HG03139 (cell line): ENCODE measurements at regions not wholly inside any gene's neighbourhood (a gene's known extent, or its start where the extent isn't known, plus 50 kb on each side); places are given as distances from the start of the nearest gene placed in this dataset.
"Not testable (repeated sequence)": the region's sequence is repeated elsewhere in the genome, so short reads cannot be mapped to it uniquely, and the experiment has no call there.

Experiments used
- ATAC-seq: cut with Tn5 transposase; IDR thresholded peaks from one replicate; pipeline ENCODE4 v1.9.1; 2021; ENCODE audit not compliant: unreplicated experiment

DNA sequence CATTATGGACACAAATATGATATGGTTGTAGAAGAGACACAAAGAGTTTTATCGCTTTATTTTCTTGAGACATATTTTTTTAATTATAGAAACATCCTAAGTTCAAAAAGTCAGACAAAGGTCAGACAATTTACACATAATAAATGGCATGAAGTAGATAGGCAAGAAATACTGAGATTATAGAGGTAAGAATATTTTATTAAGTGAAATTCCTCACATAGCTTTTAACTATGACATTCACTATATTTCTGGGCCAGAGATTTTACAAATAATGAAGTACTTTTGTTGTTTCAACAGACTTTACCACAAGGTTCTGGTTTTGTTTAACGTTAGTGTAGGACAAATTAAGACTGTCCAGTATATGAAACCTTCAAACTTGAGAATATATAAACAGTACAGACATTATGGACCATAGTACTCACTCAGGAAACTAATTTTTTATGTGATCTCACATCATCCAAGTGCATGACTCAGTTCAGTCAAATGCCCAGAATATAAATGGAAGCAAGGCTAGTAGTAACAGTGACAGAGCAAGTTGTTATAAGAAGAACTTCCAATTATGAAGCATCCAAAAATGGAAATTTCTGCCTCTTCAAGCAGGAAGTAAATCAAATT lies 394.8 kb downstream of the KCNJ2 start:
- ATAC-seq: no peak

DNA sequence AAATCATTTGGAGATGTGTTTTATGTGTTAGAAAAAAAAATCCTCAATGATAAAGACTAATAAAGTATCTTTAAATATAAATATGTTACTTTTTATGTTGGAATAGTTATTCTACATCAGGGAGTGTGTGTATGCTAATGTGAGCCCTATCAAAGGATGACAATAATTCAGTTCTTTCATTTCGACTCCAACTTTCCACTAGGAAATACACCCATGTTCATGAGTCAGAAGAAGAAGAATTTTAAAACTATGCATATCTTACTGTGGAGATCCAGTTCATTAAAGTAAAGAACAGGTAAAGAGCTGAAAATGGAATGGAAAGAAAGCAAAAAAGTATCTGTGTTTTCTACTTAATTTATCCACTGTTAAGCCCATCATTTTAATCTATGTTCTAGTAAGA lies 399.8 kb downstream of the KCNJ2 start:
- no peak for ATAC-seq

DNA sequence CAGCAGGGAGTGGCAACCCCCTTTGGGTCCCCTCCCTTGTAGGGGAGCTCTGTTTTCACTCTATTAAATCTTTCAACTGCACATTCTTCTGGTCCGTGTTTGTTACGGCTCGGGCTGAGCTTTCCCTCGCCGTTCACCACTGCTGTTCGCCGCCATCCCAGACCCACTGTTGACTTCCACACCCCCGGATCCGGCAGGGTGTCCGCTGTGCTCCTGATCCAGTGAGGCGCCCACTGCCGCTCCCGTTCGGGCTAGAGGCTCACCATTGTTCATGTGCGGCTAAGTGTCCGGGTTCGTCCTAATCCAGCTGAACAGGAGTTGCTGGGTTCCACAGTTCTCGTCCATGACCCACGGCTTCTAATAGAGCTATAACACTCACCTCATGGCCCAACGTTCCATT lies 408.1 kb downstream of the KCNJ2 start:
- no peak for ATAC-seq

DNA sequence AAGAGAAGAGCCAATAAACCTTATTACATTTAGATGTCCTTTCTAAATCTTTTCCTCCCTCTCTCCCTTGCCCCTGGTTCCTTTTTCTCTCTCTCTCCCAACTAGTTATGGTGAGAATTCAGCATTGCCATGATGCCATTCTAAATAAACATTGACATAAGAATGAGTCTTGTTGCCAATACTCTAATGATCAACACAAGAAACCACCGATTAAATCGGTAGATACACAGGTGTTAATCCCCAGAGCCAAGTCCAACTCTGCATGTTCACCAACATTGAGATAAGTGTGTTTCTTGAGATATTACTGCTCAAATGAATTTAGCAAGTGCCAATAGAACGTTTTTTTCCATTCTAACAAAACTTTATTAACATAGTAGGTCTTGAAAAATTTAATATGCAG lies 412.1 kb downstream of the KCNJ2 start:
- no peak for ATAC-seq

DNA sequence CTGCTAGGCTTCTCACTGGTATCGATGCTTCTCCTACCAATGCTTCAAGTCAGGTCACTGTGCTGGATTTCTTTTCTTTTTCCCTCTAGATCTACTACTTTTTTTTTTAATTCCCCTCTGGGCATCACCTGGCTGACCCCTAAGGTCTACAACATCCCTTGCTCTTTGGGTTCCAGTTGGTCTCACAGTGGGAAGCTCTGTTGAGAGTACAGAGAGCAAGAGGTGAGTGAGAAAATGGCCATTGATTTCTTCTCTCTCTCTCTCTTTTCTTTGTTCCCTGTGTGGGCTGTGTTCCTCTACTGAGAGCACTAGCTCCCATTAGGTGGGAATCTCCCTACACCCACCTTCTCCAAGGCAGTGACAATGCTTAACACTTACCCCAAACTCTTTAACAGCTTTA lies 413.4 kb downstream of the KCNJ2 start:
- no peak for ATAC-seq

DNA sequence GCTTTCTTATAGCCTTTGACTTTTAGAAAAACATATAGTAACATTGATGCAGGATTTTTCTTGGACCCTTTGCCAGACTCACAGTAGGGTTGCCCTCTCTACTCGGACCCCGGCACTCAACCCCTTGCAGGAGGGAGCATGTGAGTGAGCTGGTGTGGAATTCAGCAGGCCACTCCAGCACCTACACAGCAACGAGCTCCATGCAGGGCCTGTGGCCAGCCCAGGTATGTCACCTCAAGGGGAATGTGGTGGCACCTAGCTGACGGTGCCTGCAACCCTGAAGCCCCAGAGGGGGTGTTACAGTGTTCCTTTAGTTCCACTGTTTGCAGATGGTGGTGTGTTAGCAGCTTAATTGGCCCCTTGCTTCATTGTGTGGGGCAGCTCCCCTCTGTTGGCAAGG lies 414.9 kb downstream of the KCNJ2 start:
- ATAC-seq: no peak

DNA sequence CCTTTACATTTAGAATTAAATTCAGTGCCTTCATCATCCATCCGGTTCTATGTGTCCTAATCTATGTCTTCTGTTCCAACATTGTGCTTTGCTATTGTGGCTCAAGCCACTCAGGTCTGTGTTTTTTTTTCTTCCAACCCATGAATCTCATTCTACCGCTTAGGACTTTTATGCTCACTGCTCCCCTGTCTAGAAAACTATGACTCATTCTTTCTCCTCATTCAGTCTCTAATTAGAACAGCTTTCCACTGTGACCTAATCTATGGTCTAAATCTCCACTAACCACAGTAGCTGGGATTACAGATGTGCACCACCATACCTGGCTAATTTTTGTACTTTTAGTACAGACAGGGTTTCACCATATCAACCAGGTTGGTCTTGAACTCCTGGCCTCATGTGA lies 418.7 kb downstream of the KCNJ2 start:
- no peak for ATAC-seq

DNA sequence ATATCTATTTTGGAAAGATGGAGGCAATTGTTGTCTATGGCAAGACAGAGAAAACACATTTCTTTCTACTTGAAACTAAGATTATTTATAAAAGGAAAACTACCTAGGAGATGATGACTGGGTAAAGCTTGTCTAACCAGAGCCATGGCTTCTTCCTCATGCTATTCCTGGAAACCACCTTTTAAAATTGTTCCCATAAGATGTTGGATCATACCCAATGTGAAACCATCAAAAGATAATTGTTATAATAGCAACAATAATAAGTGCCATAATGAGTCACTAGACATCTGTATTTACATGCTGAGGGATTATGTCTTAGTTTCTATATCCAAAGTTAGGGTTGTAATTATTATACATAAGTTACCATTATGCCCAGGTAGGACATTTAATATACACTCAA lies 428.4 kb downstream of the KCNJ2 start:
- ATAC-seq: no peak

DNA sequence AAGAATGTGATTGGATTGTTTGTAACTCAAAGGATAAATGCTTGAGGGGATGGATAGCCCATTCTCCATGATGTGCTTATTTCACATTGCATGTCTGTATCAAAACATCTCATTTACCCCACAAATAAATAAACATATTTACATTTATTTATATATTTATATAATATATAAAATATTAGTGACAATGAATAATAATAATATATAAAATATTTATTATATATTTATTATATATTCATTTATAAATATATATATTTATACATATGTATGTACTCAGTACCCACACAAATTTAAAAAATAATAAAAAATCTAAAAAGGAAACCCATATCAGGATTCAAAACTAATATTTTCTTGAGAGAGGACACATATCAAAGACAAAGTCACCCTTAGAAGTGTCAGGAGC lies 429.9 kb downstream of the KCNJ2 start:
- ATAC-seq: no peak

DNA sequence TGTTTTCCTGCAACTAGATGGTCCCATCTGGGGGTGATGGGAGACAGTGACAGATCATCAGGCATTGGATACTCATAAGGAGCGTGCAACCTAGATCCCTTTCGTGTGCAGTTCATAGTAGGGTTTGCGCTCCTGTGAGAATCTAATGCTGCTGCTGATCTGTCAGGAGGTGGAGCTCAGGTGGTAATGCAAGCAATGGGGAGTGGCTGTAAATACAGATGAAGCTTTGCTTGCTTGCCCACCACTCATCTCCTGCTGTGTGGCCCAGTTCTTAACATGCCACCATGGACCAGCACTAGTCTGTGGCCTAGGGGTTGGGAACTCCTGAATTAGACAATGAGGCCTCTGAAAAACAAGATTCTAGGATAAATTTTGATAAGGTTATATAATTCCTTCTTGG lies 430.6 kb downstream of the KCNJ2 start:
- ATAC-seq: not testable (repeated sequence)

DNA sequence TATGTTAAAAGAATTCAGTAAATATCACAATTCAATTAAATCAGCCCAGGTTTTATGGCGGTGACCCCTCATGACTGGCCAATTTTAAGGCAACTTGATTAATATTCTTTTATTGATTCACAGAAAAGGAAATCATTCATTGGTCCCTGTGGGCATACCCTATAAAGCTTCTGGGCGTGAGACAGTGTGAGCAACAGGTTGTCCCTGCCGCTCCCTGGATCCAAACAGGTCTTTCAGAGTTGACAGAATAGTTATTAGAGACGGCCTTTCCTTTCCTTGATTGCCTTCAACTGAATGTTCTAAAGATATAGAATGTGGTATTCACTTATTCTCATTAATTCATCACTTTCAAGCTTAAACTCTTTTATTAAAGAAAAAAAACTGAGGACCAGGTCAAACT lies 433.9 kb downstream of the KCNJ2 start:
- no peak for ATAC-seq

DNA sequence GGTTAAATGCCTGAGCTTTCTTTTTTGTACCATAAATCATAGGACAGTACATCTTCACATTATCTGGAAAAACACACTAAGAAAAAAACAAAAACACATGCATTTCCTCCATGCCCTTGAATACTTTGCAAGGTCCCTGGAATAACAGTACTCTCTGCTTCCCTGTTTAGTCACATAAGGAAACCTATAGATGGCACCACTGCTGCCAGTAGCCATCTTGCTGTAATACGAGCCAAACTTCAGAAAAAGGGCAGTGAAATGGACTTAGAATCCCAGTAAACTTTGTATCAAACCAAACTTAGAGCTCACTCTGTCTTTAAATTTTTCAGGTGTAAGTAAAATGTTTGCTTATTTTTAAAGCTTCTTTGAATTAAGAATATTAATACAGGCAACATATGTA lies 435.5 kb downstream of the KCNJ2 start:
- ATAC-seq: no peak

DNA sequence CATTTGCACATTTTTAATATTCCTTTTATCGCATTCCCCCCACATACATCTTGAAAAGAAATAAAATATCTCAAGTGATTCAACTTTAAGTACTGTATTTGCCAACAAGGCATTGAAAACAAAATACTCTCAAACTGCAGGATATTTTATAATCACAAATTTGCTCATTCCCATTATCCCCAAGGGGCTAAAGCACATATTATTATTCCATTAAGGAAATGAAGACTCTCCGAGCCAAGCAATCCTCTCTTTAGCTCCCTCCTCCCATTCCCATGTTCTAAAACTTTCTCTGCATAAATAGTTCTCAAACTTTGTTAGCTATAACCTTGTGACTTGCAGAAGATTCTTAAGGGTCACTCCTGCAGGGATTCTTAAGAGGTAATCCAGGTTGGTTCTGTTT lies 436.8 kb downstream of the KCNJ2 start:
- ATAC-seq: no peak

DNA sequence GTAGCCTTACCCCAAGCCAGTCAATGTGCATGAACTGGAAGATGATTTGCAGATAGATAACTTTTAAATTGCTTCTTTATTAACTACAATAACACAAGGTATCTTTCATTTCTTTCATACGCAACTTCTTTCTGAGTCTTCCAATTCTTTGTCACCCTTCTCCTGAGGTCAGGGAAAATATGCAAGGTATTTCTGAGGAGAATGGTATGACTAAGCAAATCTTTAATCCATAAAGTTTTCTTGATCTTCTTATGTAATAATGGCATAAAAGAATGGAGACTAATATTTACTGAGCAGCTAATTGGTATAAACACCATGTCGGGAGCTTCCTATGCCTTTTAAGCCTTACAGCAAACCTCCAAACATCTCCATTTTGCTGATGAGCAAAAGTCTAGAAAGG lies 438.9 kb downstream of the KCNJ2 start:
- ATAC-seq: no peak

DNA sequence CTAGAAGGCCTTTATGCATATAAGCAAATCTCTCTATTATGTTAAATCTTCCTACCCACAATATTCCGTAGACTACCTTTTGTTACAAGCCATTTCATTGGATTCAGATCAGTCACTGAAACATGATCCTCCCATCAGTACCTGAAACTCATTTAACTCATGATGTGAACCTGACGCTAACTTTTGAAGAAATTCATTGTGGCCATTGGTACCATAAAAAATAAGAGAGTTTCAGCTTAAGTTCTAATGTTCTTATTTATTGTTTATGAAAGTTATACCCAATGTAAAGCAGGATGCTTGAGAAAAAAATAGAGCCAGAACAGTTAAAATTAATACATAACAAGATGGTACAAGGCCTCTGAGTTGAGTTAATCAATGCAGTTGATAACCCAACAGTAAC lies 439.6 kb downstream of the KCNJ2 start:
- no peak for ATAC-seq

DNA sequence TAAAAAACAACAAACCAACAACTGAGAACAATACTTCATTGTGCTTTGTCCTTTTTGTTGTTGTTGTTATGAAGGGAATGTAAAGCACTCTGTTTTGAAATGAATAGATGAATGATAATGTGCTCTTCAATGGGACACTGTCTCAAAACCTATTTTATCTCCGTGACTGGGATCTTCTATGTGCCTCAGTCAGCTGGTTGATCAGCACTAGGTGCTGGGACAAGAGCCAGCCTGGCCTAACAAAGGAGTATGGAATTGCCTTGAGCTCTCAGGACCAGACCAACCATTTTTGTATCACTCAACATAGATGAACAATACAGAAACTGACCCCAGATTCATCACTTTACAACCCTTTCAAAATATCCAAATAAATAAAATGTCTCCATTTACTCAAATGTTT lies 440.2 kb downstream of the KCNJ2 start:
- ATAC-seq: no peak

DNA sequence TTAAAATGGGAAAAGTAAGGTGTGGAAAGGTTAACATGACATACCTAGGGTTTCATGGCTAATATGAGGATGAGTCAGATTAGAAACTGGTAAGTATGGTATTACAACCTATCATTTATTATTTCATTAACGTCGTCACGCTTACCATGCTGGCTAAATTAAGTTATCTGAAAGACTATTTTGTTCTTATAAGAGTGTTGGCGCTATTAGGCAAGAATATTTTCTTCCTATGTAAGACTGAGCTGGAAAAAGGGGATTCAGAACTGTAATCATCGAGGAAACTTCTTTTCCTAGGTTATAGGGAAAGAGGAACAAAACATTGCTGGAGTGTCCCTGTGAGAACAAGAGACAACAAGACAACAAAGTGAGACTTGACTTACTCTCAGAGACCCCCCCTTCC lies 440.8 kb downstream of the KCNJ2 start:
- ATAC-seq: no peak

DNA sequence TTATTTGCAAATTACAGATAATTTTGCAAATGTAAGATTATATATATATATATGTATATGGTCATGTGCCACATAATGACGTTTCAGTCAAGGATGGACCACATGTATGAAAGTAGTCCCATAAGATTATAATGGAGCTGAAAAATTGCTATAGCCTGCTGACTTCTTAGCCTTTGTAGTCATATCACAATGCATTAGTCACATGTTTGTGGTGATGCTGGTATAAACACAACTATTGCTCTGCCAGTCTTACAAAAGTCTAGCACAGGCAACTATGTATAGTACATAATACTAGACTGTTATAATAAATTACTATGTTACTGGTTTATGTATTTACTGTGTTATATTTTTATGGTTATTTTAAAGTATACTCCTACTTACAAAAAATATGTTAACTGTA lies 444.3 kb downstream of the KCNJ2 start:
- ATAC-seq: no peak

DNA sequence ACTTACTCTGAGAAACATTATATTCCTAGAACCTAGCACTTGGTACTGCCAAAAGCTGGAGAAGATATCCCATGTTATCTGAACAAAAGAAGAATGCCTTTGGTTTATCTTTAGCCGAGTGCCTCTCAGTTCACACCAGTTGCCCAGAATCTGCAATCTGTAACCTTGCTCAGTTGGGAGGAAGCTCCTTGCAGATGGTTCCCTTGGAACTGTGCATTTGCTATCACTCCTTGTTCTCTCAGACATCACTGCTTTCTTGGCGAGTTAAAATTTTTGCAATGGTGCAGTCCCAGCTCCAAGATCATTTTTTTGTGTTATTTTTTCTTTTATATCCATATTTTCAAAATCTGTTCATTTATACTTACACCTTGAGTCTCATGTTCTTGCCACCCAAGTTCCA lies 446.5 kb downstream of the KCNJ2 start:
- no peak for ATAC-seq

DNA sequence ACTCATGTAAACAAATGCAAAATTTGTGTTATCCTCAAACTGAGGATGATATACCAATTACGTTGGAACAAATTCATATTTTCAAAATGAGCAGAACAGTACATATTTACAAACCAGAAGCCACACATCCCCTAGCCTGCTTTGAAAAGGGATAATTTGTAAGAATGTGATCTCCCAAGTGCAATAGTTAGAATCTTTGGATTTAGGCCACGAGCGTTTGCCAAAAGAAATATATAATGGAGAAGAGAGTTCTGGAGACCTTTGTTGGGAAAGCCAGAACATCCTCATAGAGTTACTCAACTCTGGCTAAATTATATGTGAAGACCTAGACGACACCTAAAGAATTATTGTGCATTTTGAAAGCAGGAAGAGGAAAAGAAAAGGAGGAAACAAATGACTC lies 449.3 kb downstream of the KCNJ2 start:
- no peak for ATAC-seq

DNA sequence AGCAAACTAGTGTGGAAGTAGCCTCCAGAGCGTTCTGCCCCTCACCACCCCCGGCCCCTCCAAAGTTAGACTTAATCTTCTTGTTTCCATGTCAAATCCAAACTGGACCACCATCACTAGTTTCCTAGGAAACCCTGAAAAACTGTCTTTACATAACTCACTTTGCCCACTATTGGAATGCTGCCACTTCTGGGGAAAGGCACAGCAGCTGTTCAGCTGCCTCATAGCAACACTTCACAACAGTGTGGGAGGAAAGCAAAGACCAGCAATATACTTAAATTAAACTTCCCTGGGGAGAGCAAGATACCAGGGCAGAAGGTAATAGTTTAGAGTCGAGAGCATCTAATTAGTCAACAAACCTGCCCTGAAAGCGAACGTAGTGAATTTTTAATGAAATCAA lies 452.2 kb downstream of the KCNJ2 start:
- no peak for ATAC-seq

DNA sequence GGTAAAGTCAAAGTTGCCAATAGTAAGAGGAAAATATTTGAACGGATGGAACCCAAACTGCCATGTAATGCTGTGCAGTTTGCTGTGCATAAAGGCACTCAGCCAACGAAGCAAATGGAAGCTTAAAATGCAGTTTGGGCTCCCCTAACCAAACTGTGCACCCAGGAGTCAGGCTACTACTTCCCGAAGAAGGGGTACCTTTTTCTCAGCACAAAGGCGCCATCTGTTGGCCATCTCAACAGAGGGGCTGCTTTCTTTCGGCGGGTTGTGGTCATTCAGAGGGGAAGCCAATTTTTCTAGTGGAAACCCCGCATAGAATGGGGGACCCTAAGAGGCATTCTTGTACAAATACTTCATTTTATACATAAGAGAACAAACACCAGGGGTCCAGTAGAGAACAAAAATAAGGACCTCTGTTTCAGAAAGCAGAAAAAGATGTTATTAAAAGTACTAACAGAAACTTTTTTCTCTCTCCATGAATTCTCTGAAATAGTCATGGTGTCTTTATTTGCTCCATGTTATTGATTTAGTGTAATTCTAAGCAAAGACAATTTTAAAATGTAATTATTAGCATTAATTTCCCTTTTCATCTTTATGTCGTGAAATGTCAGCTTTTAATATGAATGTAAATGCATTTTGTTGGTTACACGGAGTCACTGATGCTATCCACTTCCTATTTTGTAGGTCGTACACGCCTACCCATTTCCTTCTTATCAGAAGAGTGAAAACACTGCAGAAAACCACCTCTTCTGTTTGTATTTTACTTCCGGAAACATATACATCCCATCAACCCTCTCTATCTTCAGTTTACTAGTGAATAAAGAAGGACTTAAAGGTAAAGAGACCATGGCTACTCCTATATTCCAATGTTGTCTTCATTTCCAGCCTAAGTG lies 453.3 kb downstream of the KCNJ2 start:
- ATAC-seq: no peak

DNA sequence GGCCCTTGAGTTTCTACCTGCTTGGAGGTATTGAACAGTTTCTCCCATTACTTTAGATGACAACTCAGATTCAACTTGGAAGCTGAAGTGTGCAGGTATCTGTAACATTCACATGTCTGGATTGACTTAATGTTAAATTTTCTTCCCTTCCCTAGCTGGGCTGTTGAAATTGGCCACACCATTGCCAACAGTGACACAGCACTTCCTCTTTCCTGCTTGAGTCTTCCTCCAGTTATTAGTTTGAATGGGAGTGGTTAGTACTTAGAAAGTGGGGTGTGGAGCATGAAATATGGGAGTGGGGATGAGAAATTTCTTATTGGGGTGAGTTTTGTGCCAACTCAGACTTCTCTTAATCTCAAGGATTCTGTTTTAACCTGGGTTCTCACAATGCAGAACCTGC lies 454.9 kb downstream of the KCNJ2 start:
- no peak for ATAC-seq
